HG03457 (cell line): ENCODE measurements at regions not wholly inside any gene's neighbourhood (a gene's known extent, or its start where the extent isn't known, plus 50 kb on each side); places are given as distances from the start of the nearest gene placed in this dataset.
"Not testable (repeated sequence)": the region's sequence is repeated elsewhere in the genome, so short reads cannot be mapped to it uniquely, and the experiment has no call there.

Source experiments
- ATAC-seq: cut with Tn5 transposase; IDR thresholded peaks from one replicate; pipeline ENCODE4 v1.9.1; 2021; ENCODE audit warnings: moderate number of reproducible peaks; ENCODE audit not compliant: unreplicated experiment

DNA sequence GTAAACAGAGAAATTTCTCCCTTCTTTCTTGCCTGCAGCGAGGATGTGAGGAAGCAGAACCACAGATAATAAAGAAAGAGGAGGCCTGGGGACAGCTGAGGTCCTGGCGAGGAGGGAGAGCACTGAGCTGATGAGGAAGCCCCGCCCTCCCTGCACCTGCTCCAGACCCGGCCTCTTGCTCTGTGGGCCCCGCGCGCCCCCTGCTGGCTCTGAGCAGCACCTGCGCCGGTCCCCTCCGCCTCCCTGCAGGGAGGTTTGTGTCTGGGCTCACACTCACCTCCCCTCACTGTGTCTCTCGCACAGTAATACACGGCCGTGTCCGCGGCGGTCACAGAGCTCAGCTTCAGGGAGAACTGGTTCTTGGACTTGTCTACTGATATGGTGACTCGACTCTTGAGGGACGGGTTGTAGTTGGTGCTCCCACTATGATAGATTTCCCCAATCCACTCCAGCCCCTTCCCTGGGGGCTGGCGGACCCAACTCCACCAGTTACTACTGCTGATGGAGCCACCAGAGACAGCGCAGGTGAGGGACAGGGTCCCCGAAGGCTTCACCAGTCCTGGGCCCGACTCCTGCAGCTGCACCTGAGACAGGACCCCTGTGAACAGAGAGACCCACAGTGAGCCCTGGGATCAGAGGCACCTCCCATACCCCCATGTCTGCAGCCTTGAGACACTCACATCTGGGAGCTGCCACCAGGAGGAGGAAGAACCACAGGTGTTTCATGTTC lies 485.4 kb downstream of the TMEM121 start:
- not testable (repeated sequence) for ATAC-seq

DNA sequence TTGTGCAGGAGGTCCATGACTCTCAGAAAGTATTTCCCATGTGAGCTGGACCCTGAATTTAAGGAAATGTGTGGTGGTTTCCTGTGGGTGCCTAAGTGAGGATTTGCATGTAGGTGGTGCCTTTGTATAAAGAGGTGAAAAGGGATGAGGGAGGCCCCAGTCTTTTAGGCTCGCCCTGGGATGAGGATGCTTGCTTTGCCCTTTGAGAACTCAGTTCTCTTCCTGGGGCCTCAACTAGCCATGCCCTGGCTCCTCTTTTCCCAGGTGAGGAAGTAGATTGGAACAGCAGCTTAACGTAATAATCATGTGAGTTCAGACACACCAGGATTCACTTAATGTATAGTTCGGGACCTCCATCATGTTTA lies 486.0 kb downstream of the TMEM121 start:
- not testable (repeated sequence) for ATAC-seq

DNA sequence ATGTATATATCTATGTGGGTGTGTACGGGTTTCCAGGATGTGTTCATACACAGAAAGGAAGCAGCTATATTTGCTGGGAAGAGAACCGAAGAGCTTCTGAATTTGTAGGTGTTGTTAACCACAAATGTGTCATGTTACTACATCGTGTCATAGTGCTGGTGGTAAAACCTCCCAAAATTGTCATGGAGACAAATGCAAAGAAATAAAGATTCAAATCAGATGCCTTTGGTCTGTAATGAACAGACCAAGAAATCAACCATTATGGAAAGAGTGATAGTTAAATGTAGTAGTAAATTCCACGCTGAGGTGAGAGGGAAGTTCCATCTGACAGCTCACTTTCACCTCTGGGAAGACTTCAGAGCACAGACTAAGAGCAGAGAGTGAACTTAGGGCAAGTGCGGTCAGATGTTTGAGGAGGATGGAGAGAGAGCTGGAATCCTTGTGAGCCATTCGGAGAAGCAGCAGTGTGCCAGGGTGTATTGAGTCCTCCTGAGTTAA lies 487.5 kb downstream of the TMEM121 start:
- no peak for ATAC-seq

DNA sequence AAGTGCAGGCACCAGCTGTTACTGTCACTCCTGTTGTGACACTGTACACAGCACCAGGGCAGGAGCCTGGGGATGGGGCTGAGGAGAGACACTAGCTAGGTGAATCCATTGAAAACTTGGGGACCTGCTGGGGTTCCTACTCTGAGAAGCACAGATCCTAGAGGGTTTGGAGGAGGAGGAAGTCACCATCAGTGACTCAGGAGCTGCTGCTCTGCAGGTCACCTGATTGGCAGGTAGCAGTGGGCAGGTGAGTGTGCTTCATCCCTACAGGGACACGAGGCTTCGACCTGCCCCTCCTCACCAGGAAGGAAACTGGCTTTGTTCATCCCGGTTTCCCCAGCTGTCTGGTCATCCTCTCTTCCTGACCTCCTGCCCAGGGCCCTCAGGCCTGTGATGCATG lies 491.6 kb downstream of the TMEM121 start:
- ATAC-seq = not testable (repeated sequence)

DNA sequence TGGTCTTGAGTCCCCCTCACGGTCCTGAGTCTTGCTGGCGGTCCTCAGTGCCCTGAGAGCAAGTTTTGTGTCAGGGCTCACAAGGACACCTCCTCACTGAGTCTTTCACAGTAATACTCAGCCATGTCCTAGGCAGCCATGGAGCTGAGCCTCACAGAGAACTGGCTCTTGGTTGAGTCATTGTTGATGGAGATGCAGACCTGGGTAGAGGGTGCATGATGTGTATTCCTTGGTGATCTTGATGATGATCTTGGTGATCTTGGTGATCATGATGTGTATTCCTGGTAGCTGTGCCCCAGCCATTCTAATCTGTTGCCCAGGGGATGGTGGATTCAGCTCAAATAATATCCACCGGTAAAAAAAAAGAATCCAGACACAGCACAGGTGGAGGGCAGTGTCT lies 495.4 kb downstream of the TMEM121 start:
- no peak for ATAC-seq

DNA sequence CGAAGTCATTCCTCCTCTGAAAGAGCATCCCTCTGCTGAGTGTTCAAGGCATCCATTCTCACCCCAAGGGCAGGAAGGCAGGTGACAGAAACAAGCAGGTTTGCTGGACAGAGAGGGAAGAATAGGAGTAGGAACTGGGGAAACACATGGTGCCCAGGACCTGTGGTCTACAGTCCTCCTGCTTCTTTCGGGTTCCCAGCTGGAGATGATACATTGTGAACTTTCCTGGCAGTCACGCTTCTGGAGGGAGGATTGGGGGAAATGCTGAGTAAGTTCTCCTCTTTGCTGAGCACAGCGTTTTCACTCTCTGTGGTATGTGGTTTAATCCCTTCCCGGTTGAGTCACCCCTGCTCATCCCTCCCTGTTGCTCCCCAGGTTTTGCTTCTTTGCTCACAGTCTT lies 496.3 kb downstream of the TMEM121 start:
- not testable (repeated sequence) for ATAC-seq

DNA sequence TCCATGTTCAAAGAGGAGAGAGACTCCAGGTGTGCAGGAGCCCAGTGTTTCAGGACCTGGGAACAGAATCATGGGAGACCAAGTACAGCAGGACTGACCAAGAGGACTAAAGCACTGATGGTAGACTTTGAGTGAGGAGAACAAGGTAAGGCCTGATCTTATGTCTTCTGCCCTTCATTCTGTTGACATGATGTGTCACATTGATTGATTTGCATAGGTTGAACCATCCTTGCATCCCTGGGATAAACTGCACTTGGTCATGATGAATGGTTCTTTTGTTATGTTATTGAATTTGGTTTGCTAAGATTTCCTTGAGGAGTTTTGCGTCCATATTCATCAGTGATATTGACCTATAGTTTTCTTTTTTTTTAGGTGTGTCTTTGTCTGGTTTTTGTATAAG lies 497.0 kb downstream of the TMEM121 start:
- no peak for ATAC-seq

DNA sequence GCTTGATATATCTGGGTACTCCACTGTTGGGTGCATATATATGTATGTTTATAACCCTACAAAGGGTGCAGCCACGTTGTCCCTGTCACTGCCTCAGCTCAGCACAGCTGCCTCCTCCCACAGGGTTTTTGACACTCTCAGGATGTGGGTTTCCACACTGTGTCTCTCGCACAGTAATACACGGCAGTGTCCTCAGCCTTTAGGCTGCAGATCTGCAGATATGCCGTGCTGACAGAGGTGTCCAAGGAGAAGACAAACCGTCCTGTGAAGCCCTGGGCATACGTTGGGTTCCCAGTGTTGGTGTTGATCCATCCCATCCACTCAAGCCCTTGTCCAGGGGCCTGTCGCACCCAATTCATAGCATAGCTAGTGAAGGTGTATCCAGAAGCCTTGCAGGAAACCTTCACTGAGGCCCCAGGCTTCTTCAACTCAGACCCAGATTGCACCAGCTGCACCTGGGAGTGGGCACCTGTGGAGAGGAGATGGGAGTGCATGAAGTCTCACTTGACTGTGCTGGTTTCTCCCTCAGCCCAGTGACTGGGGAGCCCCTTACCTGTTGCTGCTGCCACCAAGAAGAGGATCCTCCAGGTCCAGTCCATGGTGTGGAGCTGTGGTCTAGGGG lies 498.7 kb downstream of the TMEM121 start:
- no peak for ATAC-seq

DNA sequence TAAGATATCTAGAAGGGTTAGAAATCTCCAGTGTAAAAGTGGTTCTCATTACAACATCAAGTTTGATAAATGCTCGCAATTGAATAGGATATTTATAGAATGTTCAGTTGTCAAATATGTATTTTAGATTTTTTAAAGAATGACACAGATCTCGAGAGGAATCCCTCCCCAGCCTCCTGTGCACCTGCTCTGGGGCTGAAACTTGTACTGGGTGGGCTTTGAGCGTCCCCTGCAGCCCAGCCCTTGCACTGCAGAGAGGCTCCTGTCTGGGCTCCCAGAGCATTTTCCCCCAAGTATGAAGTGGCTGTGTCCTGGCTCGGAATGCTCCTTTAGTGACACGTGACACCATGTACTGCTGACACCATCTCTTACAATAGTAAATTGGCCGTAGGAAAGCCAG lies 499.6 kb downstream of the TMEM121 start:
- ATAC-seq = no peak

DNA sequence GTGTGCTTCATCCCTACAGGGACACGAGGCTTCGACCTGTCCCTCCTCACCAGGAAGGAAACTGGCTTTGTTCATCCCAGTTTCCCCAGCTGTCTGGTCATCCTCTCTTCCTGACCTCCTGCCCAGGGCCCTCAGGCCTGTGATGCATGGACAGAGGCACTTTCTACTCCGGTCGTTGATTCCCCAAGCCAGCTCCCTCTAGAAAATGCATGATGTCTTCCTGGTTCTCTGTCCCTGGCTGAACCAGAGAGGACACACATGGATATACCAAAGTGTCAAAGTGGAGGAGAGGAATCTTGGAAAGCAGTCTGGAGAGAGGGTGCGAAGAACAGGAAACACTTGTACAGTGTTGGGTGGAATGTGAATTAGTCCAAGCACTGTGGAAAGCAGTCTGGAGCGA lies 501.4 kb downstream of the TMEM121 start:
- ATAC-seq = not testable (repeated sequence)

DNA sequence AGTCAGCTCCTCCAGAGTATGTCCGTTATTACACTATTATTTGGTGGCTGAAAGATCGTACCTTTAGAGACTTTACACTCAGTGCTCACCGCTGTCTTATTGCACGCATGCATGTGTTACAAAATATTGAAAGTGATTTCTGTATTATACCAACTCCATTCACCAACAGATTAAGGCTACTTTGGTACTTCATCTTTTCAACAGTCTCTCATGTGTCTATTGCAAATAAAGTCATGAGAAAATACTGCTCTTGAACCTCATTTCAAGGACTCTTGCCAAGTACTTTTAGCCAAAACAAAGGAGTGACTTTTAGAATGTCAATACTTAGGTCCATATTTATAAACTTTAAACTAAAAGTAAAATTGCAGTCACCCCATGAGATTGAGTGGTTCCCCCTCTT lies 503.6 kb downstream of the TMEM121 start:
- no peak for ATAC-seq

DNA sequence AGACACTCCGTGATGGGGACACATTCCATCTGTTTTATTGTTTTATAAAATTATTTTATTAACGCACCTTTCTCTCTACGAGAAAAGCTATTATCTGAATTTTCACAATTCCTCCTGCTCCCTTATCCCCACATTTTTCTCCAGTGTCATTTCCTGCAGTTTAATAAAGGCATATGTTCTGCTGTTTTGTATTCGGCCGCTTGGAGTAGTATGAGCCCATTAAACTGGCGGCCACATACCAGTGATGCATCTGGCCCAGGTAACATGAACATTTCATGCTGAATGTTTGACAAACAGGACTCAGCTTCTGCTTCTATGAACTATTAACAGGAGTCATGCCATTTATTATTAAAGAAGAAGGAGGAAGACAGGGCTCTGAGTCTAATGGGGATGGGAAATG lies 511.0 kb downstream of the TMEM121 start:
- no peak for ATAC-seq

DNA sequence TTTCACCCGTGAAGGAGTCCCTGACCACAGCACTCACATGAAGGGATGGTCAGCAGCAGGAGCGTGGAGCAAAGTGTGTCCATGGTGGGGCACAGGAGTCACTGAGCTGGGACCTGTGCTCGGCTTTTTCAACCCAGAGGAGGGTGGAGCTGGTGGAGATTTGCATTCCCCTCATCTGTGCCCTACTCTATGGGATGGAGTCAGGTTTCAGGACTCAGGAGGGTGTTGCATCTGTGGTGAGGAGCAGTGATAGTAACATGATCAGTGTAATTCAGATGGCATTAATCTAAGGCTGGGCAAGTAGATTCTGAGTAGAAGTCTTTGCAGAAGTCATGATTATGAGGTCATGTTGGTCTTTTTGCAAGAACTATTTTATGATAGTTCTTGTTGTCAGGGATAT lies 511.9 kb downstream of the TMEM121 start:
- no peak for ATAC-seq

DNA sequence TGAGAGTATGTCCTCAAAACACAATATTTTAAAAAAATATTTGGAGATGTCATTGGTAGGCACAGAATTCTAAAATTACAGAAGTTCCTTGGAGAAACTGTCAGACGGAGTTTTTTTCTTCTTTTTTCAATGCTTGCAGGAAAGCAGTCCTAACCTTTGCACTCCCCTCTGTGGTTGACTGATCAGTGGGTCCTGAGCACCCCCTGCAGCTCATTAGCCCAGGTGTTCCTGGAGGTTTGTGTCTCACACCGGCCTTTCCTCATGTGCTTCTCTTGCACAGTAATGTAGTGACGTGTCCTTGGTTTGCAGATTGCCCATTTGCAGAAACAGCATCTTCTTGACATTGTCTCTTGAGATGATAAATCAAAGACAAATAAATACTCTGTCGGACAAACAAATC lies 513.0 kb downstream of the TMEM121 start:
- ATAC-seq = no peak

DNA sequence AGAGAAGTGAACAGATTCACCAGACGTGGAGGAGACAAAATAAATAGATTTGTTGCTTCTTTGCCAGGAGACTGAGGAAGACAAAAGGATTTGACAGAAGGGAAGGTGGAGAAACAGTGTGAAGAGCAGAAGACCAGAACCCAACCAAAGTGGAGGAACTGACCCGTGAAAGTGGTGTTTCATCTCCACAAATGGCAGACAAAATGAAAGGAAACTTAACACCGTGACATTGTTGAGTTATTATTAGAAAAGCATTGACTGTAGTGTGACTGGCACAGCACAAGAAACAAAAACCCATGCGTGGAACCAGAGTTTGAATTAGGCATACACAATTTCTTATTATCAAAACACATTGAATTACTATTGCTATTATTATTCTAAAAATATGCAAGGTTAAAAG lies 518.1 kb downstream of the TMEM121 start:
- ATAC-seq = no peak

DNA sequence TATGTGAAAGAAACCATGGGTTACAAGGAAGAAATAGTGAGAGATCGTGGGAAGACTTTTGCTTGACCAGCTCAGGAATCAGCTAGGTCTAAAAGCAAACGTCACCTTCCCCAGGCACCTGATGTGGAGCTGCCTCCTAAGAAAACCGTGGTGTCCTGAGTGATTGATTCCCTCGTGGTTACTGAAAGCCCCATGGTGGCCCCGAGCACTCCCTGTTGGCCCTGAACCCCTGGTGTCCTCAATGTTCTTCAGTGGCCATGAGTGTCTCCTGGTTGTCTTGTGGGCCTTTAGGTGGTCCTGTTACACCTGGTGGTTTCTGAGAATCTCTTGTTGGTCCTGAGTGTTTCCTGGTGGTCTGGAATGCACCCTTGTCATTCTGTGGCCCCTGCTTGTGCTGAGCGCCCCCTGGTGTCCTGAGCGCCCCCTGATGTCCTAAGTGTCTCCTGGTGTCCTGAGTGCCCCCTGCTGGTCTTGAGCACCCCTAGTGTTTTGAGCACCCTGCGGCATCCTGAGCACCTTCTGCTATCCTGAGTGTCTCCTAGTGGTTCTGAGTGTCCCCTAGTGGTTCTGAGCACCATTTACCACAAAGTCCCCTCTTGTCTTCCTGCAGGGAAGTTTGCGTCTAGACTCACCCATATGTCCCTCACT lies 518.7 kb downstream of the TMEM121 start:
- ATAC-seq = no peak

DNA sequence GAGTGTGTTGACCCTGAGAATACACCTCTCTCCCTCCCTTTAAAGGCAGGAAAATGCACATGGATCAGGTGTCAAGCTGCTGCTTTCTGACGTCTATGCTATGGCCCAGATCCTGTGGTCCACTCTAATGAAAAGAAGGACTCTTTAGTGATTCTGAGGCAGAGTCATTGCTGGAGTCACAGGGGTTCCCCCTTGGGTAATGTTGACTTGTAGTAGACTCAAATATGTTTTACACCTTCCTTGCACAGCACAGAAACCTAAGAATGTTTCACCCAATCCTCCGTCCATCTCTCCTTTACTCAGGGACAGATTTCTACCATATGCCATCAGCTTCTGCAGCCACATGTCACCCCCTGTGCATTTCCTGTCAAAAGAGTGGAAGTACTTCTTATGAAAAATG lies 525.4 kb downstream of the TMEM121 start:
- no peak for ATAC-seq

DNA sequence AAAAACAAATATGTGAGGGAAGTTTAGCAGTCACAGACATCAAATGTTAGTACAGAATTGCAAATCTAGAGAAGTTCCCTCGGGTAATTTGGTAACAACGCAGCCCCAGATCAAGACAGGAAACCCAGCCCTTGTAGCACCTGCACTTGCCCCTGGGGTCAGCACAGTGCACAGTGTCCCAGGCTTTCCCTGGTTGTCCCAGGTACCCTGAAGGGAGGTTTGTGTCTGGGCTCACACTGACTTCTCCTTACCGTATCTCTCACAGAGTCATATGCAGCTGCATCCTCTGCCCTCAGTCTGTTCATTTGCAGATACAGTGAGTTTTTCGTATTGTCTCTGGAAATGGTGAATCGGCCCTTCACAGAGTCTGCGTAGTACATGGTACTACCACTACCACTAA lies 528.9 kb downstream of the TMEM121 start:
- ATAC-seq = no peak

DNA sequence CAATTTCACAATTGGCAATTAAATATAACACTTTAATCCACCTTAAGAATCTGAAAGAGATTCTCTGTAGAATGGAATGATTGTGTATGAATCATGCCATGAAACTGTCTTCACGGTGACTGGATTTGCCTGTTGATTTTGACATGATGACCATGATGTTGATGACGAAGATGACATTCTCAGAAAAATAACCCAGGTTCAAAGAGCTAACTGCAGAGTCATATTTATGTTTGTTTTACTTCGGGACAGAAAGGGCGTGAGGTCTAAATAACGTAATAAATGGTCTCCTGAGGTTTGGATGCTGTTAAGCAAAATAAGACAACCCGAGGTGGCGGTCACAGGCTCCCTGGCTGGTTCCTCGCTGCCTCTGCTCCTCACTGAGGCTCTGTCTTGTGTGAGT lies 532.0 kb downstream of the TMEM121 start:
- no peak for ATAC-seq

DNA sequence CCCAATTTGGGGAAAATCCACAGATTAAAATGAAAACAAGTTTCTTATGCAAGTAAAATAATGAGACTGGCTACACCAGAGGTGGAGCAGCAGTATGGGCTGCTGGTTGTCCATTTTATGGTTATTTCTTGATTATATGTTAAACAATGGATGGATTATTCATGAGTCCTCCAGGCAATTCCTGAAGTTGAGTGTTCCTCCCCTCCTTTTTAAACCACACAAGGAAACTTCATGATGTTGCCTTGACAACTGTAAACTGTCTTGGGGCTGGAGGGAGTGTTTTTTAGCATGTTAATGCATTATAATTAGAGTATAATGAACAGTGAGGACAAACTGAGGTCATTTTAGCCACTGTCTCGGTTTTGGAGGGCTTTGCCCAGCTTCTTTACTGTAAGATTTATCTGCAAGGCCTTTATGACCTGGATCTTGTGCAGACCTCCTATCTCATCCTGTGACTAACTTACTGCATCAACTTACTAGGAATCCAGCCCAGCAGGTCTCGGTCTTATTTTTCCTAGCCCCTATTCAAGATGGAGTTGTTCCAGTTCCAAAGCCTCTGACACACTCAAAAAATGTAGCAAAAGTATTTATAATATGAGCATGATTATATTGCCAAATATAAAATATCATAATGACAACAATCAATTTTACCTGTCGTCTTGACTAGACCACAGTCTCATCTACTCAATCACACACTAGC lies 534.0 kb downstream of the TMEM121 start:
- ATAC-seq = no peak

DNA sequence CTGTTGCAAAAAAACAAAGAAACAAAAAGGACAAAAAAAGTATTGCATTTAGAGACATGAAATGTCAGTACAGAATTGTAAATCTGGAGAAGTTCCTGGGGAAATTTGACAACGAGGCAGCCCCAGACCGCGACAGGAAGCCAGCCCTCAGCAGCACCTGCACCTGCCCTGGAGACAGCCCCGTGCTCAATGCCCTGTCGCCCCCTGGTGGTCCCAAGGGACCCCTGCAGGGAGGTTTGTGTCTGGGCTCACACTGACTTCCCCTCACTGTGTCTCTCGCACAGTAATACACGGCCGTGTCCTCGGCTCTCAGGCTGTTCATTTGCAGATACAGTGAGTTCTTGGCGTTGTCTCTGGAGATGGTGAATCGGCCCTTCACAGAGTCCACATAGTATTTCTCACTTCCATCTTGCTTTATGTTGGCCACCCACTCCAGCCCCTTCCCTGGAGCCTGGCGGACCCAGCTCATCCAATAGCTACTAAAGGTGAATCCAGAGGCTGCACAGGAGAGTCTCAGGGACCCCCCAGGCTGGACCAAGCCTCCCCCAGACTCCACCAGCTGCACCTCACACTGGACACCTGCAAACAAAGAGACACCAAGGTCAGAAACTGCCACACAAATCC lies 535.6 kb downstream of the TMEM121 start:
- ATAC-seq = not testable (repeated sequence)
